NCI-H2196 treated with DMSO at 0.1 percent for 48 hours (cell line): ENCODE measurements at regions not wholly inside any gene's neighbourhood (a gene's known extent, or its start where the extent isn't known, plus 50 kb on each side); places are given as distances from the start of the nearest gene placed in this dataset.

ENCODE experiments used
- DNase-seq: peaks from one replicate; lab custom pipeline; 2025; ENCODE audit not compliant: unreplicated experiment; lab: John Stamatoyannopoulos, UW

GRCh38 chr6:103215847-103216246 lies 1643.9 kb downstream of the HACE1 start:
- DNase-seq = no peak

GRCh38 chr6:103210686-103211085 lies 1649.0 kb downstream of the HACE1 start:
- no peak for DNase-seq

GRCh38 chr6:103198386-103198785 lies 1661.3 kb downstream of the HACE1 start:
- no peak for DNase-seq

GRCh38 chr6:103193413-103193812 lies 1666.3 kb downstream of the HACE1 start:
- DNase-seq = no peak

GRCh38 chr6:103191391-103192093 lies 1668.2 kb downstream of the HACE1 start:
- no peak for DNase-seq

GRCh38 chr6:103184776-103185175 lies 1674.9 kb downstream of the HACE1 start:
- no peak for DNase-seq

GRCh38 chr6:103183831-103184411 lies 1675.8 kb downstream of the HACE1 start:
- no peak for DNase-seq

GRCh38 chr6:103178193-103178592 lies 1681.5 kb downstream of the HACE1 start:
- no peak for DNase-seq

GRCh38 chr6:103177791-103178190 lies 1681.9 kb downstream of the HACE1 start:
- no peak for DNase-seq

- DNase-seq = no peak
Observed at GRCh38 chr6:103175056-103175455, 1684.7 kb downstream of the HACE1 start.

GRCh38 chr6:103167345-103168071 lies 1692.2 kb downstream of the HACE1 start:
- DNase-seq = no peak

GRCh38 chr6:103154779-103155572 lies 1704.7 kb downstream of the HACE1 start:
- no peak for DNase-seq

- no peak for DNase-seq
Observed at GRCh38 chr6:103153016-103153415, 1706.7 kb downstream of the HACE1 start.

GRCh38 chr6:103142902-103143301 lies 1716.8 kb downstream of the HACE1 start:
- no peak for DNase-seq

- DNase-seq = no peak
Observed at GRCh38 chr6:103140308-103141027, 1719.3 kb downstream of the HACE1 start.

GRCh38 chr6:103139377-103139776 lies 1720.3 kb downstream of the HACE1 start:
- DNase-seq = no peak

- no peak for DNase-seq
Observed at GRCh38 chr6:103124471-103124870, 1731.0 kb downstream of the GRIK2 start.

- peak; percentile 27 for DNase-seq
Observed at GRCh38 chr6:103122766-103123601, 1729.5 kb downstream of the GRIK2 start.

- DNase-seq = no peak
Observed at GRCh38 chr6:103119056-103119455, 1725.5 kb downstream of the GRIK2 start.

- no peak for DNase-seq
Observed at GRCh38 chr6:103114582-103114981, 1721.1 kb downstream of the GRIK2 start.
